GM23248 (cell line): ENCODE measurements at regions not wholly inside any gene's neighbourhood (a gene's known extent, or its start where the extent isn't known, plus 50 kb on each side); places are given as distances from the start of the nearest gene placed in this dataset.

Experiments used
- EZH2 ChIP-seq: fragments of 200-600 bp; sonication (generic); IDR thresholded peaks from 2 replicates; pipeline ENCODE4 v1.6.1; 2018; ENCODE audit warnings: antibody characterized with exemption, mild to moderate bottlenecking; ENCODE audit not compliant: insufficient read depth, poor library complexity, severe bottlenecking
- EZH2phosphoT487 ChIP-seq: fragments of 200-600 bp; sonication (generic); IDR thresholded peaks from 2 replicates; pipeline ENCODE4 v1.6.1; 2018; ENCODE audit warnings: antibody characterized with exemption, moderate library complexity, mild to moderate bottlenecking, low read depth; ENCODE audit not compliant: insufficient read depth

DNA sequence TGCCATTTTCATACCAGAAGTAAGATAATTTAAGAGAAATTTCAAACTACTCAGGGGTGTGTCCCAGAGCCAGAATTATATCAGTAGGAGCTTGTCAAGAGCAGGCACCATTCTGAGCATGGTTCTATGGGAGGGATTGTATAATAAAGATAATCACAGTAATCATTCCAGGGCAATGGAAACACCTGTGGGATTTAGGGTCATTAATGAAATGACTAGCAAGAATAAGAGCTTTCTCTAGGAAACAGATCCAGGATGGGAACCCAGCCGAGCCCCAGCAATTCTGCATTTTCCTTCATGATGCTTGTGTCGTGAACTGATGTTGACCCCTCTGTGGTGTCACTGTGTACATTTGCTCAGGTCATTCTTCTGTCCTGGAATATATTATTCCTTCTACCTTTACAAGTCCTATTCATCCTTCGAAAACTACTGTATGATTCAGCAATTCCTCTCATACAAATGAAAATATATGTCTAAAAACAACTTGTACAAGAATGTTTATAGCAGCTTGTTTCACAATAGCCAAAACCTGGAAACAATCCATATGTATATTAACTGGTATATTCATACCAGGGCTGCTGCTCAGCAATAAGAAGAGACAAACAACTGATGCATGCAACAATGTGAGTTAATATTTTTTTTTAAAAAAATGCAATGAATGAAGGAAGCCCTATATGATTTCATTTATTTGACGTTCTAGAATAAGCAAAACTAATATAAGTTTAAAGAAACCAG lies 687.8 kb upstream of the KLHL29 start:
- TF ChIP-seq EZH2 (no peak), EZH2phosphoT487 (no peak)
